IPS-15b (cell line): ENCODE measurements at regions not wholly inside any gene's neighbourhood (a gene's known extent, or its start where the extent isn't known, plus 50 kb on each side); places are given as distances from the start of the nearest gene placed in this dataset.
"Not testable (repeated sequence)": the region's sequence is repeated elsewhere in the genome, so short reads cannot be mapped to it uniquely, and the experiment has no call there.

ENCODE experiments used
- H3K27me3 ChIP-seq: one replicate; pipeline ENCODE4 v1.6.1; 2013; ENCODE audit warnings: low read length; ENCODE audit not compliant: control insufficient read depth, insufficient read depth
- H3K36me3 ChIP-seq: one replicate; pipeline ENCODE4 v1.6.1; 2013; ENCODE audit warnings: low read length; ENCODE audit not compliant: control insufficient read depth, insufficient read depth
- H3K4me1 ChIP-seq: one replicate; pipeline ENCODE4 v1.6.1; 2013; ENCODE audit warnings: mild to moderate bottlenecking, low read length; ENCODE audit not compliant: control insufficient read depth, insufficient read depth
- H3K4me3 ChIP-seq: one replicate; pipeline ENCODE4 v1.5.1; 2013; ENCODE audit warnings: low read depth, low read length
- H3K9ac ChIP-seq: one replicate; pipeline ENCODE4 v1.6.1; 2013; ENCODE audit warnings: low read depth, mild to moderate bottlenecking, low read length
- H3K9me3 ChIP-seq: one replicate; pipeline ENCODE4 v1.6.1; 2013; ENCODE audit warnings: mild to moderate bottlenecking, low read length; ENCODE audit not compliant: control insufficient read depth, insufficient read depth

DNA sequence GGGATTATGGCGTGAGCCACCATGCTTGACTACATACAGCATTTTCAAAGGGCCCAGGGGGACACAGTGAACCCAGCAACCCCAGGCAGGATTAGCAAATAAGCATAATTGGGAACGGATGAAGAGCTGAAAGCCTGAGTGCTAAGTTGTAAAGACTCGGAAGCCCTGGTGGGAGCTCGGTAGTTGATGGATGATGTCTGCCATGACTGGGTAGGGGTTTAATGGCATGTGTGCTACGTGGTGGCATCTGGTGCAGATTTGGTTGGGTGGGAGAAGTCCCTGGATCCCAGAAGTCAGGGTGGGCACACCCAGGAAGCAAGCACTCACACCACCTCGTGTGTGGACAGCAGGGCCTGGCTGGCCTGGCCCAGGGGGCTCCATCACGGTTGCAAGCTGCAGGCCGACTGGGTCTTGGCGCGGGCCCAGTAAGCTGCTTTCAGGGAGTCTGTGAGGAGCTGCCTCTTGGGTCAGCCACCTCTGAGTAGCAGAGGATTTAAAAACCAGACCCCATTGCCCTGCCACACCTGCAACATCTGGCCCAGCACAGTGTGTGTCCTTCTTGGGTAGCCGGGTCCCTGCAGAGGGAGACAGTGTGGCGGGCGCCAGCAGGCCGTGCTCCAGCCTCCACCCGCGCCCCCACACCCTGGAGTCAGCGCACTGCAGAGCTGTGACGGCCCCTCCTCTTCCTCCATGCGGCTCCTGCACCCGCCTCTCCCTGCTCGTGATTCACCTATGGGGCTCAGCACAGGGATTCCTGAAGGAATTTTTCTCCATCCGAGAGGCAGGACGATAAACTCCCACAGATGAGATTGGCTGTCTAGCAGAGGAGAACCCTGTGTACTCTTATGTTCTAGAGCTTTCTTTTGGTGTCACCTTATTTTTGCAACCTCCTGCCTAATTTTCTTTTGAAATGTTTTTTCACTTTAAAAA, 159.2 kb downstream of the LAT start:
- not testable (repeated sequence) for H3K4me3 ChIP-seq, H3K36me3 ChIP-seq, H3K9ac ChIP-seq, H3K9me3 ChIP-seq, H3K4me1 ChIP-seq, H3K27me3 ChIP-seq

DNA sequence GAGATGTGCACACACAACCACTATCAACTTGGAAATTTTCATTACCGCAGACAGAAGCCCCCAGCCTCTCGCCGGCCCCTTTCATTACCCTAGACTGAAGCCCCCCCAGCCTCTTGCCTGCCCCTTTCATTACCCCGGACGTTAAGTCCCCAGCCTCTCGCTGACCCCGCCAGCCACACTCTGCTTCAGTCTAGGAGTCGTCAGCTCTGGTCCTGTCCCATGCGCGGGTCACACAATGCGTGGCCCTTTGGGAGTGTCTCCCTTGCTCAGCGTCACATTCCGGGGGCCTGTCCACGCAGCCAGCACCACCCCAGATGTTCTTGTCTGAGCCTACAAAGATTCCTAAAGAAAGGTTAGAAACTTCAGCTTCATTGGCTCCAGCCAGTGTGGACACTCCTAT, 157.7 kb downstream of the LAT start:
- H3K4me1 ChIP-seq, H3K27me3 ChIP-seq, H3K4me3 ChIP-seq, H3K9me3 ChIP-seq, H3K9ac ChIP-seq, H3K36me3 ChIP-seq: not testable (repeated sequence)

DNA sequence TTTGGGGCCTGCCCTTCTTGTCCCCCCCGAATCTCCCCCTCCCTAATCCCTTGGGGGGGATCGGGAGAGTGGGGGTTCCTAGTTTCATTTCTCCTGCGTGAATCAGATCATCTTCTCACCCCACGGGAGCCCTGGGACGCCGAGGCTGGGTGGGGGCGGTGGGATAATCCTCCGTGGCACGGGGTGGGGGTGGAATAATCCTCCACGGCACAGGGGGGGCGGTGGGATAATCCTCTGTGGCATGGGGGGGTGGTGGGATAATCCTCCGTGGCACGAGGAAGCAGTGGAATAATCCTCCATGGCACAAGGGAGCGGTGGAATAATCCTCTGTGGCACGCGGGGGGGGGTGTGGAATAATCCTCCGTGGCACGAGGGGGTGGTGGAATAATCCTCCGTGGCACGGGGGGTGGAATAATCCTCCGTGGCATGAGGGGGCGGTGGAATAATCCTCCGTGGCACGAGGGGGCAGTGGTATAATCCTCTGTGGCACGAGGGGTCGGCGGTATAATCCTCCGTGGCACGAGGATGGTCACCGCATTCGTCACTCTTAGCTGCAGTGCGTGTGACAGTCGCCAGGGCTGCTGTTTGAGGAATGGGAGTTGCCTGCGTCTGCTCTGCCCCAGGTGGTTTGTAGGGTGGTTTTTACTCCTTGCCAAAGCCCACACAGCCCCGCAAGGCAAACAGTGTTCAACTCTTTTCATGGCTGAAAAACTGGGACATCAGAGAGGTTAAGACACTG, 156.9 kb downstream of the LAT start:
- no peaks in the 10 kb centered on the region for H3K36me3 ChIP-seq
- no peaks in the 10 kb centered on the region for H3K9me3 ChIP-seq
- no peaks in the 10 kb centered on the region for H3K4me1 ChIP-seq
- no peak overlapping the region for H3K4me3 ChIP-seq
- H3K27me3 ChIP-seq = no peaks in the 10 kb centered on the region
- H3K9ac ChIP-seq = no peak overlapping the region

DNA sequence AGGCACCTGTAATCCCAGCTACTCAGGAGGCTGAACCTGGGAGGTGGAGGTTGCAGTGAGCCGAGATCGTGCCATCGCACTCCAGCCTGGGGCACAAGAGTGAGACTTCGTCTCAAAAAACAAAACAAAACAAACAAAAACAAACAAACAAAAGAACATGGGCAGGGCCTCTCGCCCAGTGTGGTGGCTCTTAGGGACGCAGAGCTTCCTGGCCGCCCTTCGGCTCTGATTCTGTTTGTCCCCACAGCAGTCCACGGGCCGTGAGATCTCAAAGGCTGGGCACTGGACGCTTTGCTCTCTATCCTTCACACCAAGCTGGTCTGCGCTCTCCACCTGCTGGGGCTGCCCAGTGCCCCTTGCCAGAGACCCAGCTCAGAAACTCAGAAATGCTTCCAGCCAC, 156.3 kb downstream of the LAT start:
- not testable (repeated sequence) for H3K27me3 ChIP-seq, H3K36me3 ChIP-seq, H3K9me3 ChIP-seq, H3K9ac ChIP-seq, H3K4me1 ChIP-seq, H3K4me3 ChIP-seq

DNA sequence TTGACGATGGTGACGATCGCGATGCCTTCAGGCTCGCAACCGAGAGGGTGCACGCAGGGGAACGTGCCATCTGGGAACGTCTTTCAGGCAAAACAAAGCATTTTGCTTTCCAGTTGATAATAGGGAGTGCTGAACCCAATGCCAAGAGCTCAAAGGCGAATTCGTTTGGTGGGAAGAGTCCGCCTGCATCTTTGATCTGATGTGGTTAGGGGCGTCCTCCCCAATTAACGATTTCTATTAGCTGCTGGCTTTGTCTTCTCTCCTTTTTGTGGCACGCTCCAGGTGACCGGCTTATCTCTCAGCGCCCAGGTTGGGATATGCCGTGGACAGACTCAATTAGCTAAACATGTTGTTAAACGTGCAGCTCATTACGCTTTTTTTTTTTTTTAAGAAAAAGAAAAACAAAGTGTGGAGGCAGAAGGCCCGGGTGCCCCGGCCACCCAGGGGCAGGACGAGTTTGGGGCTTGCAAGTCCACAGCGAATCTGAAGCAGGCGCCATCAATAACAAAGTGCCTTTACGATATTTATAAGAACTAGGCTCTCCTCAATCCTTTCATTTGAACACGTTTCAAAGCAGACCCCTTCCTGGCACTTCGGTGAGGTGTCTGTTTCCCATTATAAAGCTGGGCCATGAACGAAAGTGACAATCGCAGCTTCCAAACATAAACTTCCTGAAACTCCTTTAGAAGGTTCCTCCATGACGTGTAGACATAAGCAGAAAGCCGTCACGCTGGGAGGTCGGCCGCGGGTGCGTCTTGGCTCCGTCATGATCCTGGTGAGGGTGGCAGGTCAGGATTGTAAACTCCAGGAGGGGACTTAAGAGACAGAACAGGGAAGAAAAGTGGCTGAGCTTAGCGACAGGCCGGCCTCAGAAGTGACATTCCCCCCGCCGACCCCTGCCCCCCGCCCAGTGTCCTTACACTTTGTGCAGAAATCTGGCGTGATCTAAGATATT, 155.3 kb downstream of the LAT start:
- not testable (repeated sequence) for H3K36me3 ChIP-seq, H3K4me1 ChIP-seq, H3K9me3 ChIP-seq, H3K9ac ChIP-seq, H3K27me3 ChIP-seq, H3K4me3 ChIP-seq

DNA sequence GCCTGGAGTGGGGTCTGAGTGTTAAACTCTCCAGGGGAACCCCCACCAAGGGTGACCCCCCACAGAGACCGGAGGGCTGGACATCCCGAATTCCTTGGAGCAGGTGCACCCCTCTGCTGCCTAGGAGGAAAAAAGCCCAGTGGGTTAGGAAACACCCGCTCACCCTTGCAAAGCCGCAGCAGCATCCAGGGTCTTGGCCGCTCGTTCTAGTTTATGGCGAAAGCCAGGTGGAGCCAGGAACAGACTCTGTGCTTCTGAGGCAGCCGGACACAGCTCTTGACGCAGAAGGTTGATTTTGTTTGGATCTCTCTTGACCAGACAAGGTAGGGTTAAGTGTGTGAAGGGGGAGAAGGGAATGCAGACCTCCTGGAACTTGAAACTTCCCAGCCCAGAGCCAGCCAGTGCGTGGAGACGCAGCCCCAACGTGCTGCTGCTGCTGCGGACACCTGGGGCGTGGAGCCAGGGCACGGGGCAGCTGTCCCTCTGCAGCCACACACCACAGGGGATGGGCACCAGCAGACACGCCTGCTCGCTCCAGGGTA, 154.5 kb downstream of the LAT start:
- H3K9ac ChIP-seq = no peak overlapping the region
- H3K4me1 ChIP-seq = no peaks in the 10 kb centered on the region
- H3K4me3 ChIP-seq = no peak overlapping the region
- H3K27me3 ChIP-seq = no peaks in the 10 kb centered on the region
- H3K9me3 ChIP-seq = no peaks in the 10 kb centered on the region
- H3K36me3 ChIP-seq = no peaks in the 10 kb centered on the region

DNA sequence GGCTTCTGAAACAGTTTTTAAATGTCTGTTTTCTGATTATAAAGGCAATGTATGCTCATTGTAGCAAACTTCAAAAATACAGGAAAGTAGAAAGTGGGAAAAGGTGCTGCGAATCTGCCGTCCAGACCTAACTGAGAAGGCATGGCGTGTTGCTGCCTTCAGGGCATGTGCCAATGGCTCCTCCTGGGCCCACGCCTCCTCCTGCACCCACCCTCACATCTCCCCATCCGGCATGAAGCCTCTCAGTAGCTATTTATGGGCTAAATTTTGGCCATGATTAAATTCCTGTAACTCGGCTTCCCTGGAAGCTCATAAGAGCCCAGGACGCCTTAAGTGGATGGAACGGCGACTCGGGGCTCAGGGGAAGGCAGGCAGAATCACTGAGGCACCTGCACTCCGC, 153.8 kb downstream of the LAT start:
- not testable (repeated sequence) for H3K36me3 ChIP-seq, H3K27me3 ChIP-seq, H3K9ac ChIP-seq, H3K4me1 ChIP-seq, H3K9me3 ChIP-seq, H3K4me3 ChIP-seq

DNA sequence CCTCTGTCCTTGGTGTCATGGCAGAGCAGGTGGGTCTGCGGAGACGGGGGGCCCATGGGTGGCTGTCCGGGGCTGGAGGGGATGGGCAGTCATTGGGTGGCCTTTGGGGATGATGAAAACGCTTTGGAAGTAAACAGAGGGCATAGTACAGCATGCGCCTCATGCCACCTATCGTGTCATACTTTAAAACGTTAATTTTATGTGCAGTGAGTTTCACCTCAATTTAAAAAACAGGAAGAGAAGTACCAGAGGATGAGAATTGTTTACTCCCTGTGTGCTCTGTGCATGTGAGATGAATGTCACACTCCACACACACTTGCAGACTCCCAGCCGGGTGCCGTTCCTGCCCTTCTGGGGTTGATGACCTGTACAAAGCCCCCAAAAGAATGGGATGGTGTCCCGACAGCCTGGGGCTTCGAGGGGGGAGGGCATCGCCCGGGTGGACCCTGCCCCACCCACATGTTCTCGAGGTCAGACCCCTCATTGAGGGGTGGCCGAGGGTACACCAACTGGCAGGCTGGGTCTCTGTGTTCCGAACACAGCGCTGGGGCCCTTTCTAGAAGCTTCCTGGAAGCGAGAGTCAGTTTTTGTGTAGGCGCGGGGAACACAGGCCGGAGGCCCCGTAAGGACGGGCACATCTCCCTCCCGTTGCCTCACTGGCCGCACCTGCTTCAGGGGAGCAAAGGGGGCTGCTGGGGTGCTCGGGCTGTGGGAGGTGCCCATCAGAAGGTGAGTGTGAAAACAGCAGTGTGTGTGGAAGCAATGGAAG, 153.2 kb downstream of the LAT start:
- H3K4me1 ChIP-seq, H3K27me3 ChIP-seq, H3K4me3 ChIP-seq, H3K9me3 ChIP-seq, H3K36me3 ChIP-seq, H3K9ac ChIP-seq: not testable (repeated sequence)

DNA sequence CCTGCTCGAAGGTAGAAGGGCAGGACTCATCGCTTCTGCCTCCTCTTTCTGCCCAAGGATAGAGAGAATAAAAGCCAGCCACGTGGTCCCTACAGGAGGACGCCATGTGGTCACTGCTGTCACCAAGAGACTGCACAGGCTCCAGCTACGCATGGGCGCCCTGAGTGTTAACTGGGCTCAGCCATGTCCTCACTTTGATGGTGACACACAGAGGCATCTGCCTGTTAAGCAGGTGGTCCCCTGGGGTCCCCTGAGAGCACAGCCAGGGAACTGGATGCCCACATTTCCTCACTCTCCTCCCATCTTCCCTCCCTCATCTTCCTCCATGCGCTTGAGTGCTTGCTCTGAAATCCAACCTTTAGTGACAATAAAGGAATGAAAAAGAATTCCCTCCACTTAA, 152.6 kb downstream of the LAT start:
- not testable (repeated sequence) for H3K9ac ChIP-seq, H3K36me3 ChIP-seq, H3K27me3 ChIP-seq, H3K9me3 ChIP-seq, H3K4me3 ChIP-seq, H3K4me1 ChIP-seq

DNA sequence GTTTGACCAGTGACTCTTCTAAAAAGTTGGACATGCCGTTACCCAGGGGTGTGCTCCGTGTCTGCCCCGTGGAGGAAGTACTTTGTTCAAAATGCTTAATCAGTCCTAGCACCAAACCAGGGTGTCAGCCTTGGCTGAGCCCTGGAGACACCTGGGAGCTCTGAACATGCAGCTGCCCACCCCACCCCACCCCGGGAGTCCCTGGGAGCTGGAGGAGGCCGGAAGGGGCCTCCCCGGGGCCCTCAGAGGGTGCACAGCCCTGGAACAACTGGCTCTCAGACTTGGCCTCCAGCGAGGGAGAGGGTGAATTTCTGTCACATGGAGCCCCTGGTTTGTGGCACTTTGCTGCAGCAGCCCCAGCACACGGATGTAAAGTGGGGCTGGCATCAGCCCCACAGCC, 152.1 kb downstream of the LAT start:
- H3K9me3 ChIP-seq = not testable (repeated sequence)

More for the DNA sequence above, 152.1 kb downstream of the LAT start:
- not testable (repeated sequence) for H3K4me3 ChIP-seq, H3K4me1 ChIP-seq, H3K36me3 ChIP-seq, H3K27me3 ChIP-seq, H3K9ac ChIP-seq
